T-cell (primary cell): ENCODE measurements at regions not wholly inside any gene's neighbourhood (a gene's known extent, or its start where the extent isn't known, plus 50 kb on each side); places are given as distances from the start of the nearest gene placed in this dataset.

Source experiments
- ATAC-seq, 4 experiments: fragments of 200-7000 bp in 3 of 4; fragments of 150-1000 bp in 1 of 4; cut with Tn5 transposase; replicated peaks in 1 of 4; 1 replicate in 3 of 4; 2 replicates in 1 of 4; pipeline ENCODE4 v1.10.0; 2021; ENCODE audit warnings: moderate library complexity in 3 of 4, mild to moderate bottlenecking in 2 of 4, moderate number of reproducible peaks in 1 of 4
- CTCF ChIA-PET, 2 donors: fragments of 300-600 bp; sonication (Branson Sonifier 250); formaldehyde crosslinking; loops; one replicate each; lab custom pipeline; 2022; ENCODE audit warnings: antibody characterized with exemption in 2 of 2; lab: Charles Lee
- POLR2A ChIA-PET, 2 donors: fragments of 300-600 bp; sonication (Branson Sonifier 250); formaldehyde crosslinking; loops; one replicate each; lab custom pipeline; 2022; ENCODE audit warnings: antibody characterized with exemption in 2 of 2; lab: Charles Lee
- DNase-seq, 35 experiments: peaks; one replicate each; pipeline versions ENCODE4 v3.0.0 to v3.0.0-alpha.2; 2013 to 2023
- H3K27ac ChIP-seq: one replicate; pipeline ENCODE4 v1.5.1; 2013; ENCODE audit warnings: low read length
- H3K27me3 ChIP-seq, 2 experiments: replicated peaks in 1 of 2; 1 replicate in 1 of 2; 2 replicates in 1 of 2; pipeline versions ENCODE4 v1.6.1 to v1.7.0; 2013; ENCODE audit warnings: low read length in 1 of 2, mixed read lengths in 1 of 2; ENCODE audit not compliant: control insufficient read depth in 2 of 2, insufficient read depth in 2 of 2; ENCODE audit errors: extremely low read depth in 1 of 2
- H3K36me3 ChIP-seq, 2 donors: 1 replicate in 1 of 2; 2 replicates in 1 of 2; pipeline versions ENCODE4 v1.6.1 to v1.7.0; 2013; ENCODE audit warnings: low read length in 1 of 2; ENCODE audit not compliant: control insufficient read depth in 2 of 2, insufficient read depth in 1 of 2; ENCODE audit errors: extremely low read depth in 1 of 2
- H3K4me1 ChIP-seq, 2 experiments: 1 replicate in 1 of 2; 2 replicates in 1 of 2; pipeline versions ENCODE4 v1.6.1 to v1.7.0; 2013; ENCODE audit warnings: low read length in 2 of 2, mixed read lengths in 1 of 2; ENCODE audit not compliant: insufficient read depth in 2 of 2, control insufficient read depth in 1 of 2; ENCODE audit errors: extremely low read depth in 1 of 2
- H3K4me3 ChIP-seq, 2 donors: 1 replicate in 1 of 2; 2 replicates in 1 of 2; pipeline versions ENCODE4 v1.5.1 to v1.7.0; 2013; ENCODE audit warnings: mild to moderate bottlenecking in 2 of 2, low read length in 1 of 2, moderate library complexity in 1 of 2; ENCODE audit not compliant: control insufficient read depth in 1 of 2; ENCODE audit errors: extremely low read depth in 1 of 2
- H3K9me3 ChIP-seq: 2 replicates; pipeline ENCODE4 v1.7.0; 2013
- H3K27ac Mint-ChIP-seq, 2 donors: one replicate each; pipeline ENCODE4 v1.8.0; 2020 to 2021; ENCODE audit warnings: mild to moderate bottlenecking in 2 of 2, mixed read lengths in 2 of 2
- H3K27me3 Mint-ChIP-seq, 2 donors: one replicate each; pipeline ENCODE4 v1.8.0; 2021 to 2022; ENCODE audit warnings: mixed read lengths in 2 of 2
- H3K36me3 Mint-ChIP-seq: one replicate; pipeline ENCODE4 v1.8.0; 2021; ENCODE audit warnings: mixed read lengths
- H3K4me1 Mint-ChIP-seq, 3 donors: one replicate each; pipeline ENCODE4 v1.8.0; 2020 to 2022; ENCODE audit warnings: mixed read lengths in 3 of 3, mild to moderate bottlenecking in 1 of 3
- H3K4me3 Mint-ChIP-seq, 3 donors: one replicate each; pipeline ENCODE4 v1.8.0; 2020 to 2022; ENCODE audit warnings: mild to moderate bottlenecking in 3 of 3, mixed read lengths in 3 of 3, moderate library complexity in 3 of 3
- H3K9me3 Mint-ChIP-seq, 3 donors: one replicate each; pipeline ENCODE4 v1.8.0; 2020 to 2022; ENCODE audit warnings: mixed read lengths in 3 of 3
- WGBS: methylation state at CpG from one replicate; pipeline ENCODE4 v1.1.5; 2013; ENCODE audit warnings: missing lambda C conversion rate; ENCODE audit not compliant: insufficient coverage; 5-methylcytosine and 5-hydroxymethylcytosine counted together

DNA sequence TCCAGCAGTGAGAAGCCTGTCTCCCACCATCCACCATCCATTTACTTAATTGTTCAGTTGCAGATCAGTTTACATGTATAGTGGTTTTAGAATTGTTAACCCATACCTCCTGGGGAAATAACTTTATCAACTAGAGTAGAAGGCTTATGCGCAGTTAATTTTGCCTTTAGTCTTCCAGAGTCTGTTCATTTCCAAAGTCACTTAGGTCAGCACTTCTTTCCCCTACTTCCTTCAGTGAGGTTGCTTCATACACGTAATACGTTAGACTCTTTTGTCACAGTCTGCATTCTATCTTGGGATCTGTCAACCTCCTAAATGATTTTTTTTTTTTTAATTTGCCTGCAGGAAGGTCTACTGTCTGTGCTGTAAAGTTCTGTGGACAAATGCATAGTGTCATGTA, 495.6 kb upstream of the ISX start:
- H3K4me1 ChIP-seq = no peaks in the 10 kb centered on the region
- Mint-ChIP-seq H3K27me3 (no peaks in the 10 kb centered on the region), H3K4me3 (no peak overlapping the region), H3K9me3 (peaks cover 0 to 8% (median 4%) of the 10 kb centered on the region in 3 donors), H3K4me1 (no peaks in the 10 kb centered on the region), H3K36me3 (no peaks in the 10 kb centered on the region), H3K27ac (no peak overlapping the region)
- POLR2A ChIA-PET = no interaction called here
- no peak overlapping the region for H3K4me3 ChIP-seq
- no peak overlapping the region for H3K27ac ChIP-seq
- H3K36me3 ChIP-seq = no peaks in the 10 kb centered on the region
- WGBS = no CpG with 5 or more reads among the region's 3 CpGs
- ATAC-seq = no peak
- H3K27me3 ChIP-seq = no peaks in the 10 kb centered on the region
- no peaks in the 10 kb centered on the region for H3K9me3 ChIP-seq
- CTCF ChIA-PET = no interaction called here
- DNase-seq = no peak

DNA sequence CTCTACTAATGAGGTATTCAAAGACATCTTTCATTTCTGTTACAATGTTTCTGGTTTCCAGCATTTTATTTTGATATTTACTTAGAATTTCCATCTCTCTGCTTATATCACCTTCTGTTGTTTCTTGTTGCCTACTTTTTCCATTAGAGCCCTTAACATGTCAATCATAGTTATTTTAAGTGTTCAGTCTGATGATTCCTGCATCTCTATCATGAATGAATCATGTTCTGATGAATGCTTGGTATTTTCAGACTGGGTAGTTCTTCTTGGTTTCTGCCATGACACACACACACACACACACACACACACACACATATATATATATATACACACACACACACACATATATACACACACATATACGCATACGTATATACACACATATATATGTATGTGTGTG, 486.4 kb upstream of the ISX start:
- peaks cover 0 to 3% of the 10 kb centered on the region in 2 experiments for H3K27me3 ChIP-seq
- DNase-seq (no peak), ATAC-seq (no peak)
- no peaks in the 10 kb centered on the region for H3K4me1 ChIP-seq
- ChIA-PET POLR2A (no interaction called here), CTCF (no interaction called here)
- Mint-ChIP-seq H3K4me3 (no peak overlapping the region), H3K27ac (no peak overlapping the region), H3K36me3 (no peaks in the 10 kb centered on the region), H3K27me3 (peaks cover 0 to 7% of the 10 kb centered on the region in 2 donors), H3K4me1 (no peaks in the 10 kb centered on the region), H3K9me3 (peaks cover 0 to 11% (median 2%) of the 10 kb centered on the region in 3 donors)
- H3K27ac ChIP-seq = no peak overlapping the region
- no peaks in the 10 kb centered on the region for H3K36me3 ChIP-seq
- WGBS = no CpG with 5 or more reads among the region's 2 CpGs
- no peak overlapping the region for H3K4me3 ChIP-seq
- no peaks in the 10 kb centered on the region for H3K9me3 ChIP-seq

DNA sequence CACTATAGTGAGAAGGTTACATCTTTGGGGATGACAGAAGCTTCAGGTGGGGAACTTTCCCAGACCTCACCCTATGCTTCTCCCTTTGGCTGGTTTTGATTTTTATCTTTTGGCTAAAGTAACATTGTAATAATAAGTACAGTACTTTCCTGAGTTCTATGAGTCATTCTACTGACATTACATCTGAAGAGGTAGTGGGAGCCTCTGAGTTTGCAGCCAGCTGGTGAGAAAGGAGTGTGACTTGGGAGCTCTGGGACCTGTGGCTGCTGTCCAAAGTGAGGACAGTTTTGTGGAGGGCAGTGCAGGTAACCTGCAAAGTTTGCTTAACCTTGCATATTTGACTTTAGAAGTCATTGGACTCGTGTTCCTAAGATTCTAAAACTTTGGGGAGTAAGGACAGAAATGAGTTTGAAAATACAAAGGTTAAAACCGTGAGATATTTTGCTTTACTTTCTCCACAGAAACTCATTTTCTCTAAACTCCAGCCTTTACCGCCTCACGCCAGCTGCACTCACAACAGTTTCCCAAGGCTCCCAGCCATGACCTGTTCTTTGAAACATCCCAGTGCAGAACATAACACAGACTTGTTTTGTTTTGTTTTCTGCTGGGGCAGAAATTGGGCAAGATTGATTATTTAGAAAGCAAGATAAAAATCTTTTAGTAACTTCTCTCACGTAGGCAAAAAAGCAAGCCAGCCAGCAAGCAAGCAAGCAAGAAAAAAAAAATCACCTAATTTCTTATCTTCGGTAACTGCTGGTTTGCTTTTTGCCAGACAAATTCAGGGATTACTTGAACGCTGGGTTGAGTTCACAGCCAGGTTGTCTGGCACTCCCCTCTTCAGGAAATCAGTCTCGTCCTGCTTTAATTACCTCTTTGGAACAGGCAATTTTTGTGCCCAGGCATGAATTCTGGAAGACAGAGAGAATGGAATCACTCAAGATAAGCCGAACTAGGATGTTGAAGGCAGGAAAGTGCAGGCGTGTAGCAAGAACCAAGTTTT, 478.3 kb upstream of the ISX start:
- DNase-seq (no peak), ATAC-seq (no peak)
- no peak overlapping the region for H3K4me3 ChIP-seq
- H3K27me3 Mint-ChIP-seq = peaks cover 0 to 4% of the 10 kb centered on the region in 2 donors
- H3K27ac Mint-ChIP-seq = no peak overlapping the region
- no peak overlapping the region for H3K4me3 Mint-ChIP-seq
- no peak overlapping the region for H3K27ac ChIP-seq
- no peaks in the 10 kb centered on the region for H3K36me3 Mint-ChIP-seq
- POLR2A ChIA-PET = no interaction called here
- H3K36me3 ChIP-seq = no peaks in the 10 kb centered on the region
- 51% methylated on average over 3 of the region's 10 CpGs for WGBS
- H3K4me1 ChIP-seq = no peaks in the 10 kb centered on the region
- no peaks in the 10 kb centered on the region for H3K9me3 ChIP-seq
- H3K9me3 Mint-ChIP-seq = no peaks in the 10 kb centered on the region
- CTCF ChIA-PET = no interaction called here
- no peaks in the 10 kb centered on the region for H3K4me1 Mint-ChIP-seq
- no peaks in the 10 kb centered on the region for H3K27me3 ChIP-seq

DNA sequence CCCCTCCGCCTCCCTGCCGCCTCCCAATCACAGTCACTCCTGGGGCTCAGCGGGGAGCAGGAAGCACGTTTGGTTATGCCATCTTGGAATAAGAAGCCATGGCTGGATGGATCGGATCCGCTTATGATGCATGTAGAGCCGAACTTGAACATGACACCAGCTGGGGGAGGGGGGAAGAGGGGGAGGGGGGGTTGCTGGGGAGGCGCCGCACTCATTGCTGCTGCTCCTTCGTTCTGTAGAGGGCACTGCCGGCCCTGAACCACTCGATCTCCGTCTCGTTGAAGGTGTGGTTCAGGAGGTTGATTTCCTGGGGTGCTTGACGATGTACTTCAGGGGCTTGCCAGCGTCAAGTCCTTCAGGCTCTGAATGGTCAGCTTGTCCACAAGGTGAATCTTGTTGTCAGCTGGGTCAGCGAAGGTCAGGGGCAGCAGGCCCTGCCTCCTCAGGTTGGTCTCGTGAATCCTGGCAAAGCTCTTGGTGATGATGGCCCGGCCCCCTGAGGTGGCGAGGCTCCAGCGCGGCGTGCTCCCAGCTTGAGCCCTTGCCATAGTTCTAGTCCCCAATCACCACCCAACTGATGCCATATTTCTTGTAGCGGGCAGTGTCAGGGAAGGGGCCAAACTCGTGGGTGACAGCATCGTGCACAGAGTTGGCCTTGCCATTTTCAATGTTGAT, 476.9 kb upstream of the ISX start:
- Histone ChIP-seq H3K27ac (no peak overlapping the region), H3K36me3 (no peaks in the 10 kb centered on the region), H3K4me3 (no peak overlapping the region), H3K27me3 (no peaks in the 10 kb centered on the region), H3K4me1 (no peaks in the 10 kb centered on the region), H3K9me3 (no peaks in the 10 kb centered on the region)
- Mint-ChIP-seq H3K27me3 (peaks cover 0 to 4% of the 10 kb centered on the region in 2 donors), H3K36me3 (no peaks in the 10 kb centered on the region), H3K4me1 (no peaks in the 10 kb centered on the region), H3K27ac (no peak overlapping the region), H3K4me3 (no peak overlapping the region), H3K9me3 (no peaks in the 10 kb centered on the region)
- POLR2A ChIA-PET = no interaction called here
- CTCF ChIA-PET = no interaction called here
- ATAC-seq (no peak), DNase-seq (no peak)
- 83% methylated on average over 13 of the region's 26 CpGs for WGBS

DNA sequence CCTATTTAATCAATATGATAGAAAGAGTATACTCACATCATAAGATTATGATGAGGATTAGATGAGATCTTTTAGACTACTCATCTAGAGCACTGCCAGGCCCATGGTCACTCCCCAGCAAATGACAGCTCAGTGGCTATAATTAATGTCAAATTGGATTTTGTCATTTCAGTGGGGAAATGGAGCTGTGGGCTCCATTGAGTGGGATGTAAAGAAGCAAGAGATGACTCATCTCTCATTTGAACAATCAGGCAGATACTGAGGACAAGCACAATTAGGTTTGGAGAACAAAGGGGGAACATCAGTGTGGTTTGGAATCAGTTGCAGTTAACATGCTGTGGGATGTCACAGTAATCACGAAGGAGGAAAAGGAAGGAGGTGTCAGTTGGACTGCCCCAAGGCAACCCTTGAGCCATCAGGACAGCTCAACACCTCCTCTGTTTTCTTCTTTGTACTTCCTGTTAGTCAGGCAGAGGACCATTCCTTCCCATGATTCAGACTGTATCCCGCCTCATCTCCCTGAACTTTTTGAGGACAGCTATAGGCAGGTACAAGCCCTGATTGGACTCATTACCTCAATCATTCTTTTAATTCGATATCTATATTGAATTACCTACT, 473.7 kb upstream of the ISX start:
- POLR2A ChIA-PET = no interaction called here
- CTCF ChIA-PET = no interaction called here
- Mint-ChIP-seq H3K27me3 (peaks cover 0 to 4% of the 10 kb centered on the region in 2 donors), H3K27ac (no peak overlapping the region), H3K36me3 (no peaks in the 10 kb centered on the region), H3K9me3 (peaks cover 0 to 5% (median 0%) of the 10 kb centered on the region in 3 donors), H3K4me3 (no peak overlapping the region), H3K4me1 (no peaks in the 10 kb centered on the region)
- ATAC-seq = no peak
- no peaks in the 10 kb centered on the region for H3K36me3 ChIP-seq
- H3K9me3 ChIP-seq = no peaks in the 10 kb centered on the region
- WGBS = no CpG with 5 or more reads among the region's 3 CpGs
- H3K27me3 ChIP-seq = no peaks in the 10 kb centered on the region
- DNase-seq = no peak
- H3K27ac ChIP-seq = no peak overlapping the region
- H3K4me3 ChIP-seq = no peak overlapping the region
- H3K4me1 ChIP-seq = no peaks in the 10 kb centered on the region

DNA sequence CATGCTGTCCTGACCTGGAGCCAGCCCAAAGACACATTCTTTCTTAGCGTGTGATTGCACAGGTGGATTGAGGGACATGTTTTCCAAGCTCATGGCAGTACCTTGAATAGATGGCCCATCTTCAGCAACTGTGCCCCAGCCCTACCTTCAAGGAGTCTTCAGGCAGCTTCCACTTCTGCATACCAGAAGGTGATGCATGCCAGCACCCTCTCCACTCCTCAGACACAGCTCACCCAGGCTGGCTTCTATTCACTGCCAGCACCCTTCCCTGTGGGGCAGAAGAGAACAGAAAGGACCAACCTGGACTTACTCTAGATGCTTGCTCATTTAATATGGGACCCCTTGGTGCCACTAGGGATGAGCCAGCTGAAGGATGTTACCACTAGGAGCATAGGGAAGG, 466.4 kb upstream of the ISX start:
- Mint-ChIP-seq H3K4me3 (no peak overlapping the region), H3K36me3 (no peaks in the 10 kb centered on the region), H3K27me3 (no peaks in the 10 kb centered on the region), H3K27ac (no peak overlapping the region), H3K4me1 (no peaks in the 10 kb centered on the region), H3K9me3 (peaks cover 0 to 5% (median 0%) of the 10 kb centered on the region in 3 donors)
- ChIA-PET POLR2A (no interaction called here), CTCF (no interaction called here)
- Histone ChIP-seq H3K4me1 (no peaks in the 10 kb centered on the region), H3K27me3 (no peaks in the 10 kb centered on the region), H3K4me3 (no peak overlapping the region), H3K27ac (no peak overlapping the region), H3K9me3 (no peaks in the 10 kb centered on the region), H3K36me3 (no peaks in the 10 kb centered on the region)
- DNase-seq = no peak
- ATAC-seq = no peak
- 100% methylated on average over 1 of the region's 1 CpG for WGBS
